HFFc6 (cell line): ENCODE measurements at regions not wholly inside any gene's neighbourhood (a gene's known extent, or its start where the extent isn't known, plus 50 kb on each side); places are given as distances from the start of the nearest gene placed in this dataset.
"Not testable (repeated sequence)": the region's sequence is repeated elsewhere in the genome, so short reads cannot be mapped to it uniquely, and the experiment has no call there.

ENCODE experiments used
- DNase-seq: peaks from one replicate; pipeline ENCODE4 v3.0.0-alpha.2; 2018
- H3K27ac Mint-ChIP-seq: 2 replicates; pipeline ENCODE4 v1.8.0; 2020; ENCODE audit warnings: mild to moderate bottlenecking, mixed read lengths
- H3K27me3 Mint-ChIP-seq: 2 replicates; pipeline ENCODE4 v1.8.0; 2021; ENCODE audit warnings: mild to moderate bottlenecking, moderate library complexity, mixed read lengths; ENCODE audit not compliant: insufficient read depth
- H3K36me3 Mint-ChIP-seq: 2 replicates; pipeline ENCODE4 v1.8.0; 2021; ENCODE audit warnings: low read depth, mixed read lengths
- H3K4me1 Mint-ChIP-seq: 2 replicates; pipeline ENCODE4 v1.8.0; 2020; ENCODE audit warnings: low read depth, mixed read lengths
- H3K4me3 Mint-ChIP-seq: 2 replicates; pipeline ENCODE4 v1.8.0; 2020; ENCODE audit warnings: mild to moderate bottlenecking, moderate library complexity, mixed read lengths
- H3K9me3 Mint-ChIP-seq: 2 replicates; pipeline ENCODE4 v1.8.0; 2020; ENCODE audit warnings: mild to moderate bottlenecking, mixed read lengths
- CTCF ChIP-seq: fragments of 200-600 bp; sonication (generic); IDR thresholded peaks from 2 replicates; pipeline ENCODE4 v1.5.0; 2021; ENCODE audit warnings: antibody characterized with exemption, mild to moderate bottlenecking

DNA sequence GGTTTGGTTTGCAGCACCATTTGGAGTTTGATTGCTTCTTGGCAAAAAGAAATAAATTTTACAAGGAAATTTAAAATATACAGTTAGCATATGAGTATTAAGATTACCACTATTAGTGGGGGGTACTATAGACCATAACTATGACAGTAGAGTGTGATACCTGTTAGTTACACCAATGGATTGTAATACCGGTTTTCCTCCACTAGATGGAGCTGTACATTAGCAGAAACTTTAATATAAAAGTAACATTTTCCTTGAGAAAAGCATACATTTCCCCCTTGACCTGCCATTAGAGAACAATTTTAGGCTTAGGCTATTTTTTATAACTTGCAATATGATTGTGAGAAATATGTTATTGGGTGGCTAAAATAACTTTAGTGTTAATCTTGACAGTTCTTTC lies 163.9 kb upstream of the TGIF2LX start:
- not testable (repeated sequence) for H3K27me3 Mint-ChIP-seq, H3K9me3 Mint-ChIP-seq, H3K4me3 Mint-ChIP-seq, H3K27ac Mint-ChIP-seq, DNase-seq, H3K4me1 Mint-ChIP-seq, H3K36me3 Mint-ChIP-seq
- peak; percentile 75 for TF ChIP-seq CTCF

DNA sequence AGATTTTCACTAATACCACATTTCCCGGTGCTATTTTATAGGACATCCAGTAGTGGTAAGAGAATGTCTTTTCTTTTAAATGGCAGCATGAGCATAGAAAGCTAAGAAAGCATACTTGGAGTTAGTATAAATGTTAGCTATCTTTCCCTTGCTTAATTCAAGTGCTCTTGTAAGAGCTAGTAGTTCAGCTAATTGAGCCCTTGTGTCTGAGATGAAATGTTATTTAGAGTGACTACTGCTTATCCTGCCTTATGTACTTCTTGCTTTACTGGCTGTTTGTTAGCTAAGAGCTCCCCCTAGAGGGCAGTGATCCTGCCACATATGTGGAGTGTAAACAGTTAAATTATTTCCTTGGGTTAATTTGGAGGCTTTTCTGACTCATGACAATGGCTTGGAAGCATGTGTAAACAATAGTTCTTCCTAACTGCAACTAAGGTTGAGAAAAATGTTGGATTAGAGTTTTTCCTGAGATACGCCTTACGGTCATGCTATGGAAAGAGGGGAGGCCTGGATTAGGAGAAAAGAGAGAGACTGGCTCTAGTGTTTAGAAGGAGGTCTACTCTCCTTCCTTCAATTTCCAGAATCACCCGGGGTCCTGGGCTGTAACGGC lies 162.5 kb upstream of the TGIF2LX start:
- DNase-seq, H3K9me3 Mint-ChIP-seq, H3K4me3 Mint-ChIP-seq, H3K27ac Mint-ChIP-seq, H3K36me3 Mint-ChIP-seq, H3K4me1 Mint-ChIP-seq, H3K27me3 Mint-ChIP-seq: not testable (repeated sequence)
- peak; percentile 1; the same call in 1 of the 2 replicates for TF ChIP-seq CTCF

DNA sequence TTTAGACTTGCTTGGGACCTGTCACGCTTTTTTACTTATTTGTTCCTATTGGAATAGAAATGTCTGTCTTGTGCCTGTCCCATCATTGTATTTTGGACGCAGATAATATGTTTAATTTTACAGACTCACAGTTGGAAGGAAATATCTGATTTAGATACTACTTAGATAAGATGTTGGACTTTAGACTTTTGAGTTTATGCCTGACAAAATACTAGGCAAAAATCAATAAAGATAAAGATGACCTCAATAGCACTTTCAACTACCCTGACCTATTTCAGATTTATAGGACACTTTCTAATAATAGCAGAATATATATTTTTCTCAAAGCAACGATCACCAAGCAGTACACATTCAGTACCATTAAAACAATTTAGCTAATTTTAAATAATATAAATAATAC lies 150.1 kb upstream of the TGIF2LX start:
- not testable (repeated sequence) for H3K27me3 Mint-ChIP-seq, H3K9me3 Mint-ChIP-seq, DNase-seq, H3K4me1 Mint-ChIP-seq, H3K4me3 Mint-ChIP-seq, H3K27ac Mint-ChIP-seq, H3K36me3 Mint-ChIP-seq

DNA sequence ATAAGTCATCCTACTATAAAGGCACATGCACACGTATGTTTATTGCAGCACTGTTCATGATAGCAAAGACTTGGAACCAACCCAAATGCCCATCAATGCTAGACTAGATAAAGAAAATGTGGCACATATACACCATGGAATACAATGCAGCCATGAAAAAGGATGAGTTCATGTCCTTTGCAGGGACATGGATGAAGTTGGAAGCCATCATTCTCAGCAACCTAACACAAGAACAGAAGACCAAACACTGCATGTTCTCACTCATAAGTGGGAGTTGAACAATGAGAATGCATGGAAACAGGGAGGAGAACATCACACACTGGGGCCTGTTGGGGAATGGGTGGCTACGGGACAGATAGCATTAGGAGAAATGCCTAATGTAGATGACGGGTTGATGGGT lies 110.3 kb upstream of the TGIF2LX start:
- H3K27ac Mint-ChIP-seq, H3K36me3 Mint-ChIP-seq, DNase-seq, H3K4me3 Mint-ChIP-seq, H3K9me3 Mint-ChIP-seq, H3K27me3 Mint-ChIP-seq, H3K4me1 Mint-ChIP-seq: not testable (repeated sequence)

- not testable (repeated sequence) for H3K4me3 Mint-ChIP-seq
These were observed 82.0 kb upstream of the TGIF2LX start for GRCh38 chrX:89839723-89840122.

DNA sequence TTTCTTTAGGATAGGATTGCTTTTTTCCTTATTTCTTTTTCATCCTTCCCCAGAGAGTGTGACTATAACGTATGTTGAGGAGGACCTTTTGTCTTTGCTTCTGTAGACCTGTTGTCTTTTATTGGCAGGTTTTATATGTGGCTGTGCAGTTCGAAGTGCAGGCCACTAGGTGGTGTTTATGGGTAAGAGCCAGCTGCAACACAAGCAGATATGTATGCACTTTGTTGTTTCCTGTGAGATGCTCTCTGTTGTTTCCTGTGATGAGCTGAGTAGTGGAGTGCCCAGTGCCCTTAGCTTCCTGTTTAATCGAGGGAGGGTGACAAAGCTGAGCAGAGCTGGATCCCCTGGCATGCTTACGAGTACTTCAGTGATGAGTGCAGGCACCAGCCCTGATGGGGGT lies 50.0 kb upstream of the TGIF2LX start:
- not testable (repeated sequence) for H3K4me3 Mint-ChIP-seq, H3K27me3 Mint-ChIP-seq, H3K4me1 Mint-ChIP-seq, DNase-seq, H3K27ac Mint-ChIP-seq, H3K36me3 Mint-ChIP-seq, H3K9me3 Mint-ChIP-seq
- TF ChIP-seq CTCF = peak; percentile 19; the same call in 1 of the 2 replicates

More at GRCh38 chrX:89839723-89840122, 82.0 kb upstream of the TGIF2LX start:
- not testable (repeated sequence) for H3K27ac Mint-ChIP-seq, H3K36me3 Mint-ChIP-seq, H3K27me3 Mint-ChIP-seq, H3K9me3 Mint-ChIP-seq, DNase-seq, H3K4me1 Mint-ChIP-seq
